GM12878 (cell line): ENCODE measurements at regions not wholly inside any gene's neighbourhood (a gene's known extent, or its start where the extent isn't known, plus 50 kb on each side); places are given as distances from the start of the nearest gene placed in this dataset.

Source experiments
- ATF2 ChIP-seq: IDR thresholded peaks from 2 replicates; pipeline ENCODE4 v1.6.1; 2012; ENCODE audit warnings: low read length, inconsistent platforms
- FOXK2 ChIP-seq: fragments of 450-650 bp; IDR thresholded peaks from 2 replicates; pipeline ENCODE4 v1.6.1; 2017; ENCODE audit warnings: mild to moderate bottlenecking, moderate library complexity
- LARP7 ChIP-seq: fragments of 450-650 bp; IDR thresholded peaks from 2 replicates; pipeline ENCODE4 v1.6.1; 2017; ENCODE audit warnings: mild to moderate bottlenecking
- MEF2A ChIP-seq: IDR thresholded peaks from 2 replicates; pipeline ENCODE4 v1.6.1; 2011; ENCODE audit warnings: low read depth, mild to moderate bottlenecking, low read length, moderate library complexity; ENCODE audit not compliant: insufficient read depth
- MTA3 ChIP-seq: IDR thresholded peaks from 2 replicates; pipeline ENCODE4 v1.6.1; 2012; ENCODE audit warnings: low read length, inconsistent platforms, borderline replicate concordance
- MXI1 ChIP-seq: fragments of 150-350 bp; IDR thresholded peaks from 2 replicates; pipeline ENCODE4 v1.6.1; 2011; ENCODE audit warnings: low read depth, mild to moderate bottlenecking, inconsistent platforms, low read length, improper control_type of control experiment
- MYB ChIP-seq: fragments of 150-350 bp; IDR thresholded peaks from 2 replicates; pipeline ENCODE4 v1.6.1; 2014; ENCODE audit warnings: mild to moderate bottlenecking, low read depth, low read length, borderline replicate concordance
- NFXL1 ChIP-seq: fragments of 450-650 bp; IDR thresholded peaks from 2 replicates; pipeline ENCODE4 v1.6.1; 2017; ENCODE audit warnings: antibody characterized with exemption, mild to moderate bottlenecking, borderline replicate concordance
- NR2C2 ChIP-seq: IDR thresholded peaks from 2 replicates; pipeline ENCODE4 v1.6.1; 2011; ENCODE audit warnings: borderline replicate concordance, low read depth; ENCODE audit not compliant: control insufficient read depth, insufficient read length
- PKNOX1 ChIP-seq: fragments of 450-650 bp; IDR thresholded peaks from 2 replicates; pipeline ENCODE4 v1.6.1; 2016; ENCODE audit warnings: mild to moderate bottlenecking
- PRDM15 ChIP-seq: fragments of 450-650 bp; formaldehyde crosslinking; IDR thresholded peaks from 2 replicates; pipeline ENCODE4 v1.4.0; 2020; ENCODE audit warnings: mild to moderate bottlenecking, moderate library complexity
- SIX5 ChIP-seq: IDR thresholded peaks from 2 replicates; pipeline ENCODE4 v1.6.1; 2011; ENCODE audit warnings: mild to moderate bottlenecking, low read depth, low read length, moderate library complexity; ENCODE audit not compliant: severe bottlenecking
- SP1 ChIP-seq: IDR thresholded peaks from one replicate; pipeline ENCODE4 v1.6.1; 2011; ENCODE audit warnings: low read depth, low read length
- SREBF2 ChIP-seq: IDR thresholded peaks from 2 replicates; pipeline ENCODE4 v1.6.1; 2012; ENCODE audit warnings: mild to moderate bottlenecking, low read length
- ZBTB4 ChIP-seq: fragments of 450-650 bp; formaldehyde crosslinking; IDR thresholded peaks from 2 replicates; pipeline ENCODE4 v1.4.0; 2022; ENCODE audit warnings: mild to moderate bottlenecking, moderate library complexity
- ZNF687 ChIP-seq: fragments of 450-650 bp; IDR thresholded peaks from 2 replicates; pipeline ENCODE4 v1.6.1; 2017; ENCODE audit warnings: mild to moderate bottlenecking, moderate library complexity

GRCh38 chr5:42949348-42950115 is 90.6 kb downstream of the ANXA2R start (continued):
- TF ChIP-seq NFXL1, result no peak
- no peak for TF ChIP-seq PKNOX1
- no peak for TF ChIP-seq MXI1
- TF ChIP-seq FOXK2, result no peak
- no peak for TF ChIP-seq NR2C2
- TF ChIP-seq ZBTB4 (CRISPR knock-in tag), result no peak
- TF ChIP-seq MEF2A, result no peak
- no peak for TF ChIP-seq LARP7
- TF ChIP-seq ATF2, result no peak; the same call in 1 of the 2 replicates
- TF ChIP-seq SIX5, result no peak
- no peak for TF ChIP-seq MYB
- no peak for TF ChIP-seq ZNF687
- no peak for TF ChIP-seq PRDM15 (CRISPR knock-in tag)
- TF ChIP-seq MTA3, result no peak; the same call in 1 of the 2 replicates
- no peak for TF ChIP-seq SREBF2
- no peak for TF ChIP-seq SP1
